OCI-LY3 (cell line): ENCODE measurements at regions not wholly inside any gene's neighbourhood (a gene's known extent, or its start where the extent isn't known, plus 50 kb on each side); places are given as distances from the start of the nearest gene placed in this dataset.
"Not testable (repeated sequence)": the region's sequence is repeated elsewhere in the genome, so short reads cannot be mapped to it uniquely, and the experiment has no call there.

Source experiments
- H2AFZ ChIP-seq: fragments of 200-600, 300-600 bp; shearing (Covaris generic); 2 replicates; pipeline ENCODE4 v1.6.0; 2014; ENCODE audit warnings: antibody characterized with exemption, low read depth, low read length
- H3K27ac ChIP-seq: fragments of 200-600, 300-600 bp; sonication (generic); 2 replicates; pipeline ENCODE4 v1.5.1; 2014; ENCODE audit warnings: mild to moderate bottlenecking, low read length, moderate library complexity, mixed read lengths
- H3K27me3 ChIP-seq: fragments of 200-600, 300-600 bp; sonication (generic); 2 replicates; pipeline ENCODE4 v1.6.1; 2014; ENCODE audit warnings: low read depth, low read length, mixed read lengths
- H3K36me3 ChIP-seq: fragments of 200-600, 300-600 bp; sonication (generic); replicated peaks from 2 replicates; pipeline ENCODE3; 2014; ENCODE audit warnings: low read depth, low read length, mixed read lengths
- H3K4me1 ChIP-seq: fragments of 300-600, 200-600 bp; sonication (generic); 2 replicates; pipeline ENCODE4 v1.6.1; 2014; ENCODE audit warnings: low read length, mixed read lengths
- H3K4me2 ChIP-seq: fragments of 200-600, 300-600 bp; sonication (generic); 2 replicates; pipeline ENCODE4 v1.6.1; 2014; ENCODE audit warnings: low read length, mixed read lengths
- H3K4me3 ChIP-seq: fragments of 300-600, 200-600 bp; sonication (generic); 2 replicates; pipeline ENCODE4 v1.5.1; 2014; ENCODE audit warnings: antibody characterized with exemption, mild to moderate bottlenecking, low read length, moderate library complexity
- H3K79me2 ChIP-seq: fragments of 300-600, 200-600 bp; shearing (Covaris generic); 2 replicates; pipeline ENCODE4 v1.6.1; 2014; ENCODE audit warnings: mild to moderate bottlenecking, low read length, mixed read lengths
- H3K9ac ChIP-seq: fragments of 300-600, 200-600 bp; shearing (Covaris generic); 2 replicates; pipeline ENCODE4 v1.6.0; 2014; ENCODE audit warnings: mild to moderate bottlenecking, low read length, moderate library complexity
- H3K9me3 ChIP-seq: fragments of 200-600, 300-600 bp; shearing (Covaris generic); 2 replicates; pipeline ENCODE4 v1.6.1; 2014; ENCODE audit warnings: low read length, mixed read lengths; ENCODE audit not compliant: insufficient read depth
- H4K20me1 ChIP-seq: fragments of 200-600, 300-600 bp; sonication (generic); 2 replicates; pipeline ENCODE4 v1.6.1; 2016; ENCODE audit warnings: low read length, mixed read lengths; ENCODE audit not compliant: insufficient read depth

- not testable (repeated sequence) for H3K4me2 ChIP-seq, H3K27ac ChIP-seq, H3K4me3 ChIP-seq, H3K9ac ChIP-seq, H3K9me3 ChIP-seq, H3K36me3 ChIP-seq, H2AFZ ChIP-seq, H3K79me2 ChIP-seq, H4K20me1 ChIP-seq, H3K27me3 ChIP-seq
- peaks cover 20% of the 10 kb centered on the region for H3K4me1 ChIP-seq
These were observed 109.0 kb upstream of the PLGLB2 start for GRCh38 chr2:87638872-87639271.

- H3K4me3 ChIP-seq, H3K36me3 ChIP-seq, H2AFZ ChIP-seq, H3K27ac ChIP-seq, H3K9me3 ChIP-seq, H4K20me1 ChIP-seq, H3K9ac ChIP-seq, H3K27me3 ChIP-seq, H3K79me2 ChIP-seq, H3K4me2 ChIP-seq: not testable (repeated sequence)
- H3K4me1 ChIP-seq, result peaks cover 21% of the 10 kb centered on the region
These were observed 108.0 kb upstream of the PLGLB2 start for GRCh38 chr2:87639801-87640440.

- not testable (repeated sequence) for H3K4me3 ChIP-seq
These were observed 106.8 kb upstream of the PLGLB2 start for GRCh38 chr2:87640961-87641563.

GRCh38 chr2:87643165-87643564 is 104.7 kb upstream of the PLGLB2 start:
- H3K27ac ChIP-seq, H3K9ac ChIP-seq, H3K4me3 ChIP-seq, H3K79me2 ChIP-seq, H3K36me3 ChIP-seq, H3K27me3 ChIP-seq, H2AFZ ChIP-seq, H4K20me1 ChIP-seq, H3K4me2 ChIP-seq, H3K9me3 ChIP-seq: not testable (repeated sequence)
- H3K4me1 ChIP-seq, result peaks cover 13% of the 10 kb centered on the region; the same call in 1 of the 2 replicates

More at GRCh38 chr2:87640961-87641563, 106.8 kb upstream of the PLGLB2 start:
- H3K36me3 ChIP-seq, H3K27me3 ChIP-seq, H3K27ac ChIP-seq, H4K20me1 ChIP-seq, H3K9ac ChIP-seq, H3K79me2 ChIP-seq, H2AFZ ChIP-seq, H3K9me3 ChIP-seq, H3K4me2 ChIP-seq: not testable (repeated sequence)
- H3K4me1 ChIP-seq, result peaks cover 16% of the 10 kb centered on the region; the same call in 1 of the 2 replicates

- not testable (repeated sequence) for H3K27ac ChIP-seq, H3K4me3 ChIP-seq, H3K27me3 ChIP-seq, H4K20me1 ChIP-seq, H2AFZ ChIP-seq, H3K79me2 ChIP-seq, H3K9ac ChIP-seq, H3K36me3 ChIP-seq, H3K9me3 ChIP-seq, H3K4me2 ChIP-seq
- H3K4me1 ChIP-seq, result peaks cover 11% of the 10 kb centered on the region; the same call in 1 of the 2 replicates
These were observed 100.0 kb upstream of the PLGLB2 start for GRCh38 chr2:87647737-87648498.

GRCh38 chr2:87648815-87649214 is 99.1 kb upstream of the PLGLB2 start:
- H3K27ac ChIP-seq, H3K27me3 ChIP-seq, H3K4me1 ChIP-seq, H3K79me2 ChIP-seq, H3K4me3 ChIP-seq, H2AFZ ChIP-seq, H3K36me3 ChIP-seq, H3K4me2 ChIP-seq, H4K20me1 ChIP-seq, H3K9me3 ChIP-seq, H3K9ac ChIP-seq: not testable (repeated sequence)

- not testable (repeated sequence) for H3K9me3 ChIP-seq, H3K4me3 ChIP-seq, H3K27ac ChIP-seq, H4K20me1 ChIP-seq, H3K79me2 ChIP-seq, H2AFZ ChIP-seq, H3K27me3 ChIP-seq, H3K9ac ChIP-seq, H3K36me3 ChIP-seq, H3K4me1 ChIP-seq, H3K4me2 ChIP-seq
These were observed 98.0 kb upstream of the PLGLB2 start for GRCh38 chr2:87649871-87650270.

- not testable (repeated sequence) for H3K9me3 ChIP-seq, H3K9ac ChIP-seq, H4K20me1 ChIP-seq, H3K27me3 ChIP-seq, H3K4me3 ChIP-seq, H3K4me2 ChIP-seq, H3K27ac ChIP-seq, H3K79me2 ChIP-seq, H3K36me3 ChIP-seq, H2AFZ ChIP-seq, H3K4me1 ChIP-seq
These were observed 97.0 kb upstream of the PLGLB2 start for GRCh38 chr2:87650837-87651236.

- not testable (repeated sequence) for H3K4me1 ChIP-seq, H3K27ac ChIP-seq, H3K9me3 ChIP-seq, H3K4me2 ChIP-seq, H3K79me2 ChIP-seq, H2AFZ ChIP-seq, H4K20me1 ChIP-seq, H3K36me3 ChIP-seq, H3K9ac ChIP-seq, H3K4me3 ChIP-seq, H3K27me3 ChIP-seq
These were observed 96.3 kb upstream of the PLGLB2 start for GRCh38 chr2:87651589-87651988.
